ENCODE measurements at regions not wholly inside any gene's neighbourhood (a gene's known extent, or its start where the extent isn't known, plus 50 kb on each side); places are given as distances from the start of the nearest gene placed in this dataset.

DNA sequence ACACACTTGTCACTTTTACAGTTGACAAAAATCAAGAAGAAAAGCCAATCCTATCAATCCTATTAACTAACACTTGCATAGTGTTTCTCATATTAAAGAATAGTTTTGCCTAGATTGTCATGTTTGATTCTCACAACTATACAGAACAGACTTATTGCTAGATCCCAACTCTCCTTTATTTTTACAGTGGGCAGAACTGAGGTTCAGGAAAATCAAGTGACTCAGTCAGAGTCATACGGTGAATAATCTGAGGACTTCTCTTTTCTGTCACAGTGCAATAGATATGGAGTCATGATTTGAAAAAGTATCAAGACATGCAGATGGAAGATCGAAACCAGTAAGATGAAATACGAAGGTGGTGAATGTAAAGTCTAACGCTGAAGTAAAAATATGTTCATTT is 195.1 kb upstream of the CITED2 start:
- Histone ChIP-seq H3K9ac (ENCODE audit: low read length) (peak overlapping the region; percentile 46), H2BK15ac (ENCODE audit: low read depth, poor library complexity, severe bottlenecking) (no peak overlapping the region), H2BK5ac (ENCODE audit: low read depth, low read length, poor library complexity, severe bottlenecking) (no peak overlapping the region), H3K4me2 (ENCODE audit: low read length, poor library complexity, severe bottlenecking) (no peak overlapping the region), H3K79me1 (replicated peaks; ENCODE audit: low read length, poor library complexity, severe bottlenecking) (peaks cover 5% of the 10 kb centered on the region), H2AK5ac (ENCODE audit: low read length, severe bottlenecking) (no peak overlapping the region), H3K4me3 (ENCODE audit: insufficient read depth in 1 of 2, low read depth in 1 of 2, low read length in 2 of 2) (peak overlapping the region in 1 of 2 experiments; percentile 1), H3K9me3 (ENCODE audit: control insufficient read depth, low read length) (no peaks in the 10 kb centered on the region), H4K91ac (ENCODE audit: low read length) (no peak overlapping the region), H3K4me1 (ENCODE audit: control insufficient read depth, insufficient read depth, low read depth, low read length) (peaks cover 7% of the 10 kb centered on the region), H3K27me3 (ENCODE audit: control insufficient read depth in 1 of 2, insufficient read depth in 1 of 2, low read length in 2 of 2) (no peaks in the 10 kb centered on the region), H2BK120ac (ENCODE audit: low read depth, low read length) (no peak overlapping the region), H2AFZ (ENCODE audit: low read depth, low read length) (no peak overlapping the region), H3K14ac (ENCODE audit: low read length in 2 of 2) (no peak overlapping the region), H3K36me3 (ENCODE audit: control insufficient read depth in 1 of 2, insufficient read depth in 2 of 2, low read depth in 1 of 2, low read length in 2 of 2) (no peaks in the 10 kb centered on the region), H2BK12ac (ENCODE audit: low read length in 2 of 2) (no peak overlapping the region), H3K4ac (ENCODE audit: low read depth in 1 of 2, low read length in 2 of 2) (no peak overlapping the region), H3K27ac (ENCODE audit: low read length, poor library complexity, severe bottlenecking) (peak overlapping the region; percentile 91), H3K18ac (ENCODE audit: low read depth in 1 of 2, low read length in 2 of 2) (no peak overlapping the region), H4K8ac (ENCODE audit: low read length) (no peak overlapping the region), H3K23ac (ENCODE audit: low read length in 2 of 2) (no peak overlapping the region)
- peak; percentile 61 for DNase-seq
- WGBS = 63% methylated on average over 4 of the region's 4 CpGs

- H2BK5ac ChIP-seq (ENCODE audit: low read depth, low read length, poor library complexity, severe bottlenecking) = no peak overlapping the region
- H2BK15ac ChIP-seq (ENCODE audit: low read depth, poor library complexity, severe bottlenecking) = no peak overlapping the region
- no peak overlapping the region for H3K23ac ChIP-seq (ENCODE audit: low read length in 2 of 2)
- H3K4me3 ChIP-seq (ENCODE audit: insufficient read depth in 1 of 2, low read depth in 1 of 2, low read length in 2 of 2) = peak overlapping the region in 1 of 2 experiments; percentile 1
- H2AFZ ChIP-seq (ENCODE audit: low read depth, low read length) = no peak overlapping the region
- H3K27me3 ChIP-seq (ENCODE audit: control insufficient read depth in 1 of 2, insufficient read depth in 1 of 2, low read length in 2 of 2) = no peaks in the 10 kb centered on the region
- H3K79me1 ChIP-seq (replicated peaks; ENCODE audit: low read length, poor library complexity, severe bottlenecking) = peaks cover 5% of the 10 kb centered on the region
- no peak overlapping the region for H2BK120ac ChIP-seq (ENCODE audit: low read depth, low read length)
- no peak overlapping the region for H3K4me2 ChIP-seq (ENCODE audit: low read length, poor library complexity, severe bottlenecking)
- H3K4ac ChIP-seq (ENCODE audit: low read depth in 1 of 2, low read length in 2 of 2) = peak overlapping the region in 1 of 2 experiments; percentile 61
- H3K14ac ChIP-seq (ENCODE audit: low read length in 2 of 2) = no peak overlapping the region
- DNase-seq = peak; percentile 84
- peak overlapping the region; percentile 46 for H3K9ac ChIP-seq (ENCODE audit: low read length)
- H3K36me3 ChIP-seq (ENCODE audit: control insufficient read depth in 1 of 2, insufficient read depth in 2 of 2, low read depth in 1 of 2, low read length in 2 of 2) = no peaks in the 10 kb centered on the region
- no peak overlapping the region for H2BK12ac ChIP-seq (ENCODE audit: low read length in 2 of 2)
- no peak overlapping the region for H3K18ac ChIP-seq (ENCODE audit: low read depth in 1 of 2, low read length in 2 of 2)
- no peak overlapping the region for H2AK5ac ChIP-seq (ENCODE audit: low read length, severe bottlenecking)
- WGBS = no CpG with 5 or more reads among the region's 5 CpGs
- no peak overlapping the region for H4K8ac ChIP-seq (ENCODE audit: low read length)
- H3K27ac ChIP-seq (ENCODE audit: low read length, poor library complexity, severe bottlenecking) = peak overlapping the region; percentile 98
- H3K4me1 ChIP-seq (ENCODE audit: control insufficient read depth, insufficient read depth, low read depth, low read length) = peaks cover 7% of the 10 kb centered on the region
- no peak overlapping the region for H4K91ac ChIP-seq (ENCODE audit: low read length)
- no peaks in the 10 kb centered on the region for H3K9me3 ChIP-seq (ENCODE audit: control insufficient read depth, low read length)
Measured at GRCh38 chr6:139568956-139569538, 194.6 kb upstream of the CITED2 start.

- no peaks in the 10 kb centered on the region for H3K36me3 ChIP-seq (ENCODE audit: control insufficient read depth in 1 of 2, insufficient read depth in 2 of 2, low read depth in 1 of 2, low read length in 2 of 2)
- peak overlapping the region in 1 of 2 experiments; percentile 3 for H3K4ac ChIP-seq (ENCODE audit: low read depth in 1 of 2, low read length in 2 of 2)
- H3K4me2 ChIP-seq (ENCODE audit: low read length, poor library complexity, severe bottlenecking) = no peak overlapping the region
- H3K4me1 ChIP-seq (ENCODE audit: control insufficient read depth, insufficient read depth, low read depth, low read length) = peaks cover 7% of the 10 kb centered on the region
- H3K27ac ChIP-seq (ENCODE audit: low read length, poor library complexity, severe bottlenecking) = peak overlapping the region; percentile 98
- H2BK12ac ChIP-seq (ENCODE audit: low read length in 2 of 2) = peak overlapping the region; percentile 54 to 97
- H3K79me1 ChIP-seq (replicated peaks; ENCODE audit: low read length, poor library complexity, severe bottlenecking) = peaks cover 5% of the 10 kb centered on the region
- peak overlapping the region; percentile 46 for H3K9ac ChIP-seq (ENCODE audit: low read length)
- DNase-seq = peak; percentile 60
- no peak overlapping the region for H3K23ac ChIP-seq (ENCODE audit: low read length in 2 of 2)
- 33% methylated on average over 3 of the region's 3 CpGs for WGBS
- H2BK120ac ChIP-seq (ENCODE audit: low read depth, low read length) = peak overlapping the region; percentile 15
- H4K91ac ChIP-seq (ENCODE audit: low read length) = no peak overlapping the region
- no peak overlapping the region for H2BK15ac ChIP-seq (ENCODE audit: low read depth, poor library complexity, severe bottlenecking)
- H4K8ac ChIP-seq (ENCODE audit: low read length) = no peak overlapping the region
- H2AK5ac ChIP-seq (ENCODE audit: low read length, severe bottlenecking) = peak overlapping the region; percentile 86
- H2BK5ac ChIP-seq (ENCODE audit: low read depth, low read length, poor library complexity, severe bottlenecking) = peak overlapping the region; percentile 98
- H2AFZ ChIP-seq (ENCODE audit: low read depth, low read length) = no peak overlapping the region
- no peak overlapping the region for H3K4me3 ChIP-seq (ENCODE audit: insufficient read depth in 1 of 2, low read depth in 1 of 2, low read length in 2 of 2)
- H3K18ac ChIP-seq (ENCODE audit: low read depth in 1 of 2, low read length in 2 of 2) = peak overlapping the region in 1 of 2 experiments; percentile 21
- no peaks in the 10 kb centered on the region for H3K9me3 ChIP-seq (ENCODE audit: control insufficient read depth, low read length)
- no peaks in the 10 kb centered on the region for H3K27me3 ChIP-seq (ENCODE audit: control insufficient read depth in 1 of 2, insufficient read depth in 1 of 2, low read length in 2 of 2)
- peak overlapping the region in 1 of 2 experiments; percentile 9 for H3K14ac ChIP-seq (ENCODE audit: low read length in 2 of 2)
Measured at GRCh38 chr6:139568151-139568955, 193.9 kb upstream of the CITED2 start.

DNA sequence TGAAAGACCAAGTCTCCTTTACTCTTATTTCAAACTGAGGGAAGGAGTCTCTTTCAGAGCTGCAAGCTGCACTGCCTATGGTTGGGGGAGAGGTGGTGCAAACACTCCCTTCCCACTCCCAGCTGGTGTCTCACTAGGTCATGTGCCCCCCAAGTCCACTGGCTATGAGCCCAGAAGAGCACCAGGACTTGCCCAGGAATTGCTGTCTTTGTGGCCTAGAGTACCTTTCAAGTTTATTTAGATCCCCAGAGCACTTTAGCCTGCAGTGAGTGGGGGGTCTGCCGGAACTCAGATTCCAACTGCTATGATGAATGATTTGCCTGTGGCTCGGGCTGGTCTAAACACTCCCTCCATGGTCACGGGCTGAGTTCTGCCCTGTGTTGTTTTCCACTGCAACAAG is 192.6 kb upstream of the CITED2 start:
- Histone ChIP-seq H3K4ac (ENCODE audit: low read depth in 1 of 2, low read length in 2 of 2) (peak overlapping the region; percentile 77 to 92), H3K14ac (ENCODE audit: low read length in 2 of 2) (no peak overlapping the region), H3K4me3 (ENCODE audit: insufficient read depth in 1 of 2, low read depth in 1 of 2, low read length in 2 of 2) (no peak overlapping the region), H3K23ac (ENCODE audit: low read length in 2 of 2) (peak overlapping the region in 1 of 2 experiments; percentile 91), H3K18ac (ENCODE audit: low read depth in 1 of 2, low read length in 2 of 2) (peak overlapping the region; percentile 88 to 93), H3K4me2 (ENCODE audit: low read length, poor library complexity, severe bottlenecking) (no peak overlapping the region), H3K79me1 (replicated peaks; ENCODE audit: low read length, poor library complexity, severe bottlenecking) (peaks cover 5% of the 10 kb centered on the region), H3K36me3 (ENCODE audit: control insufficient read depth in 1 of 2, insufficient read depth in 2 of 2, low read depth in 1 of 2, low read length in 2 of 2) (no peaks in the 10 kb centered on the region), H4K91ac (ENCODE audit: low read length) (peak overlapping the region; percentile 96), H2AFZ (ENCODE audit: low read depth, low read length) (no peak overlapping the region), H2AK5ac (ENCODE audit: low read length, severe bottlenecking) (peak overlapping the region; percentile 93), H2BK120ac (ENCODE audit: low read depth, low read length) (peak overlapping the region; percentile 71), H3K27ac (ENCODE audit: low read length, poor library complexity, severe bottlenecking) (peak overlapping the region; percentile 51), H3K9ac (ENCODE audit: low read length) (no peak overlapping the region), H3K27me3 (ENCODE audit: control insufficient read depth in 1 of 2, insufficient read depth in 1 of 2, low read length in 2 of 2) (no peaks in the 10 kb centered on the region), H2BK5ac (ENCODE audit: low read depth, low read length, poor library complexity, severe bottlenecking) (no peak overlapping the region), H3K4me1 (ENCODE audit: control insufficient read depth, insufficient read depth, low read depth, low read length) (peaks cover 7% of the 10 kb centered on the region), H2BK12ac (ENCODE audit: low read length in 2 of 2) (peak overlapping the region; percentile 95 to 97), H2BK15ac (ENCODE audit: low read depth, poor library complexity, severe bottlenecking) (peak overlapping the region; percentile 16), H4K8ac (ENCODE audit: low read length) (peak overlapping the region; percentile 70), H3K9me3 (ENCODE audit: control insufficient read depth, low read length) (no peaks in the 10 kb centered on the region)
- 41% methylated on average over 3 of the region's 3 CpGs for WGBS
- peak; percentile 67 for DNase-seq
